Endothelial cell (in vitro differentiated cells): ENCODE measurements at regions not wholly inside any gene's neighbourhood (a gene's known extent, or its start where the extent isn't known, plus 50 kb on each side); places are given as distances from the start of the nearest gene placed in this dataset.
"Not testable (repeated sequence)": the region's sequence is repeated elsewhere in the genome, so short reads cannot be mapped to it uniquely, and the experiment has no call there.

ENCODE experiments used
- DNase-seq: peaks from one replicate; pipeline ENCODE4 v3.0.0; 2021; ENCODE audit warnings: low spot score
- H3K27ac Mint-ChIP-seq: one replicate; pipeline ENCODE4 v1.8.0; 2021; ENCODE audit warnings: mixed read lengths, inconsistent platforms; ENCODE audit not compliant: unreplicated experiment
- H3K27me3 Mint-ChIP-seq: one replicate; pipeline ENCODE4 v1.8.0; 2021; ENCODE audit warnings: mild to moderate bottlenecking, moderate library complexity, mixed read lengths, inconsistent platforms; ENCODE audit not compliant: unreplicated experiment
- H3K36me3 Mint-ChIP-seq: one replicate; pipeline ENCODE4 v1.8.0; 2021; ENCODE audit warnings: mild to moderate bottlenecking, low read depth, mixed read lengths, inconsistent platforms; ENCODE audit not compliant: unreplicated experiment
- H3K4me1 Mint-ChIP-seq: one replicate; pipeline ENCODE4 v1.8.0; 2021; ENCODE audit warnings: mild to moderate bottlenecking, mixed read lengths, inconsistent platforms; ENCODE audit not compliant: unreplicated experiment
- H3K4me3 Mint-ChIP-seq: one replicate; pipeline ENCODE4 v1.8.0; 2021; ENCODE audit warnings: mild to moderate bottlenecking, mixed read lengths, inconsistent platforms; ENCODE audit not compliant: unreplicated experiment
- H3K9me3 Mint-ChIP-seq: one replicate; pipeline ENCODE4 v1.8.0; 2021; ENCODE audit warnings: mixed read lengths, inconsistent platforms; ENCODE audit not compliant: unreplicated experiment
- CTCF ChIP-seq: fragments of 200-600 bp; sonication (generic); IDR thresholded peaks from one replicate; pipeline ENCODE4 v1.5.0; 2021; ENCODE audit warnings: antibody characterized with exemption; ENCODE audit not compliant: unreplicated experiment

DNA sequence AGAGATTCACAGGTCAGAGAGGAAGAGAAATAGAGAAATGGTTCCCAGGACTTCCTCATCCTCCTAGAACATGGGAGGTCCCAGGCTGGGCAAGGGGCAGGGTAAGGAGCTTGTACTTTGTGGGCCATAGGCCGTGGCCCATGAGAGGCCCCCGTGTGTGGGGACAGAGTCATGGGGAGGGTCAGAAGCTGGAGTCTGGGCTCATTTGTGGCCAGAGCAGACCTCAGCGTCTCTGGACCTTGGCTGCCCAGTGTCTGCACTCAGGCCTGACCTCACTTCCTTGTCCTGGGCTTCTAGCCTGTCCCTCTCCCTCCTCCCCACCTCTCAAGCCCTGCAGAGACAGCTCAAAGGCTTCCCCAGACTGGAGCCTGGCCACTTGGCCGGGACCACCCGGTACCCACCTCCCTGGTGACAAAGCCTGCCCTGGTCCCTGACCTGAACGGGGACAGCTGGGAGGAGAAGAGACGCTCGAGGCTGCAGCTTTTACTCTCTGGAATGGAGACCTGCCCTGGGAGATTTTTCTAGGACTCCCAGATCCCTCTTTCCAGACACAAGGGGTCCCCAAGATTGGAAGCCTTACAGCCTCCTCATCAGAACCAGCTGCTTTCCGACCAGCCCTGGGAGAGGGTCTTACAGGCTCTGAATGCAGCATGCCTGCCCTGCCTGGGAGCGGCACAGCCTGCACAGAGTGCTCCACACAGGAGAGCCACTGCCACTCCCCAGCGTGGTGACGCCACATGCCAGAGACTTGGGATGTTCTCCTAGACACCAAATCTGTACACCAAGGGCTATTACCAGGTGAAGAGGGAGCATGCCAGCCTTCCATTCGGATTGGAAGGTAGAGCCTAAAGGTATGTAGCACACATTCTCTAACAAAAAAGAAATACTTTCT is 569.0 kb upstream of the B3GAT1 start:
- H3K36me3 Mint-ChIP-seq, result no peaks in the 10 kb centered on the region
- H3K4me1 Mint-ChIP-seq, result no peaks in the 10 kb centered on the region
- H3K27ac Mint-ChIP-seq, result no peak overlapping the region
- no peak overlapping the region for H3K4me3 Mint-ChIP-seq
- no peak for TF ChIP-seq CTCF
- H3K9me3 Mint-ChIP-seq, result no peaks in the 10 kb centered on the region
- no peaks in the 10 kb centered on the region for H3K27me3 Mint-ChIP-seq
- no peak for DNase-seq

DNA sequence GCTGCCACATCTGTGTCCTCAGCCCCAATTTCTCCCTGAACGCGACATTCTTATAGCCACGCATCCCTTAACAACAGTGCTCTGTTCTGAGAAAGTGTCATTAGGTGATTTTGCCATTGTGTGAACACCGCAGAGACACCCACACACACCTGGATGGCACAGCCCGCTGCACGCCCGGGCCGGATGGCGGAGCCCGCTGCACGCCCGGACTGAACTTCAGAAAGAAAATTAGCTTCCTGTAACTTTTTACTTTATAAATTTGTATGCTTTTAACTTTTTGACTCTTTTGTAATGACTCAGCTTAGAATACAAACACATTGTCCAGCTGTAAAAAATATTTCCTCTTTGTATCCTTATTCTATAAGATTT is 567.0 kb upstream of the B3GAT1 start:
- not testable (repeated sequence) for H3K9me3 Mint-ChIP-seq, H3K4me3 Mint-ChIP-seq, H3K36me3 Mint-ChIP-seq, H3K27me3 Mint-ChIP-seq, H3K4me1 Mint-ChIP-seq, DNase-seq, H3K27ac Mint-ChIP-seq

- Mint-ChIP-seq H3K27me3 (peaks cover 4% of the 10 kb centered on the region), H3K4me3 (no peak overlapping the region), H3K27ac (no peak overlapping the region), H3K9me3 (no peaks in the 10 kb centered on the region), H3K4me1 (no peaks in the 10 kb centered on the region), H3K36me3 (no peaks in the 10 kb centered on the region)
- DNase-seq, result no peak
- TF ChIP-seq CTCF, result no peak
These were observed 566.5 kb upstream of the B3GAT1 start for GRCh38 chr11:134978388-134979088.

GRCh38 chr11:134976551-134976950 is 564.5 kb upstream of the B3GAT1 start:
- Mint-ChIP-seq H3K4me3 (no peak overlapping the region), H3K9me3 (no peaks in the 10 kb centered on the region), H3K4me1 (no peaks in the 10 kb centered on the region), H3K27ac (no peak overlapping the region), H3K27me3 (peaks cover 4% of the 10 kb centered on the region), H3K36me3 (no peaks in the 10 kb centered on the region)
- DNase-seq, result no peak
- no peak for TF ChIP-seq CTCF

DNA sequence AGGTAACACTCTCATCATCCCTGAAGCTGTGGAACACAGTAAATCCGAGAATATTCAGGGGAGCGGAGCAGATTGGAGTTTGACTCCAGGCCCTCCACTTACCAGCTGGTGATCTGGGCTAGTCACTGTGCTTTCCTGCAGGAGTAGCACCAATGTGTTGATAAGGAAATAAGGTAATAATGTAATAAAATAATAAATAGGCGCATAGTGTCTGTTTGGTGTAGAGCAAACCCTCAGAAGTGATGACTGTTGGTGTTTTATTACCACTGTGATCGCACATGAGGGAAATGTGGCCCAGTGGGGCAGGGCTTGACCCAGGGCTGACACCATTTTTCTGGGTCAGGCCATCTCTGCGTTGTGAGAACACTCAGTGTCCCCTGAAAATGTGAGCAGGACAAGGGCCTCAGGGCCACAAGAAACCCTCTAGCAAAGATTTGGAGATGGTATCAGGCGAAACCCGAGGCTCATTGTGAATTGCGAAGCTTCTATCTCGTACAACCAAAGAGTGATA is 563.9 kb upstream of the B3GAT1 start:
- peaks cover 4% of the 10 kb centered on the region for H3K27me3 Mint-ChIP-seq
- no peak for TF ChIP-seq CTCF
- no peak for DNase-seq
- H3K36me3 Mint-ChIP-seq, result no peaks in the 10 kb centered on the region
- no peak overlapping the region for H3K27ac Mint-ChIP-seq
- no peak overlapping the region for H3K4me3 Mint-ChIP-seq
- no peaks in the 10 kb centered on the region for H3K4me1 Mint-ChIP-seq
- no peaks in the 10 kb centered on the region for H3K9me3 Mint-ChIP-seq
